SH-SY5Y (cell line): ENCODE measurements at regions not wholly inside any gene's neighbourhood (a gene's known extent, or its start where the extent isn't known, plus 50 kb on each side); places are given as distances from the start of the nearest gene placed in this dataset.

Experiments
- GATA2 ChIP-seq: IDR thresholded peaks from 2 replicates; pipeline ENCODE4 v1.6.1; 2011; ENCODE audit warnings: mild to moderate bottlenecking, low read depth, low read length
- GATA3 ChIP-seq: IDR thresholded peaks from 2 replicates; pipeline ENCODE4 v1.6.1; 2011; ENCODE audit warnings: low read depth, mild to moderate bottlenecking, low read length, moderate library complexity

GRCh38 chr2:204115137-204116056 lies 178.8 kb downstream of the ICOS start:
- TF ChIP-seq GATA2: no peak
- no peak for TF ChIP-seq GATA3
